Testis (tissue), 2 donors: ENCODE measurements at regions not wholly inside any gene's neighbourhood (a gene's known extent, or its start where the extent isn't known, plus 50 kb on each side); places are given as distances from the start of the nearest gene placed in this dataset.

Experiments used
- DNase-seq: peaks from one replicate; pipeline ENCODE4 v3.0.0-alpha.2; 2019
- H3K27ac ChIP-seq, 2 donors: fragments of 200-600 bp; sonication (generic); one replicate each; pipeline ENCODE4 v1.5.1; 2019
- H3K27me3 ChIP-seq: fragments of 200-600 bp; sonication (generic); one replicate; pipeline ENCODE4 v1.5.1; 2019
- H3K36me3 ChIP-seq: fragments of 200-600 bp; sonication (generic); one replicate; pipeline ENCODE4 v1.5.1; 2017; ENCODE audit warnings: low read depth; ENCODE audit errors: missing control alignments
- H3K4me1 ChIP-seq: fragments of 200-600 bp; sonication (generic); one replicate; pipeline ENCODE4 v1.5.1; 2019
- H3K4me3 ChIP-seq, 2 donors: fragments of 200-600 bp; sonication (generic); one replicate each; pipeline ENCODE4 v1.5.1; 2017 to 2019
- H3K9me3 ChIP-seq: fragments of 200-600 bp; sonication (generic); one replicate; pipeline ENCODE4 v1.5.1; 2017
- POLR2A ChIP-seq: fragments of 450-650 bp; IDR thresholded peaks from one replicate; pipeline ENCODE4 v1.6.1; 2017; ENCODE audit warnings: antibody characterized with exemption, mild to moderate bottlenecking, moderate library complexity
- WGBS, 2 donors: methylation state at CpG; one replicate each; pipeline ENCODE4 v1.1.5; 2018; 5-methylcytosine and 5-hydroxymethylcytosine counted together
- intact Hi-C: fragments of 100-400 bp; cut with DNase I; formaldehyde crosslinking; loops from one replicate; pipeline ENCODE4 v1.15.1; 2023; ENCODE audit warnings: low total_unique reads
- TF ChIP-seq, protein P1 (sequence below), 3 experiments: fragments of 450-650 bp in 2 of 3; fragments of 200-600 bp in 1 of 3; sonication (generic) in 1 of 3; IDR thresholded peaks; one replicate each; pipeline ENCODE4 v1.5.1; 2016 to 2019; ENCODE audit warnings: antibody characterized with exemption in 3 of 3, mild to moderate bottlenecking in 2 of 3, moderate library complexity in 1 of 3

- intact Hi-C loops: no loop called here
- H3K4me1 ChIP-seq: no peaks in the 10 kb centered on the region
- no peaks in the 10 kb centered on the region for H3K9me3 ChIP-seq
- no peak overlapping the region for H3K4me3 ChIP-seq
- TF ChIP-seq, protein P1, sequence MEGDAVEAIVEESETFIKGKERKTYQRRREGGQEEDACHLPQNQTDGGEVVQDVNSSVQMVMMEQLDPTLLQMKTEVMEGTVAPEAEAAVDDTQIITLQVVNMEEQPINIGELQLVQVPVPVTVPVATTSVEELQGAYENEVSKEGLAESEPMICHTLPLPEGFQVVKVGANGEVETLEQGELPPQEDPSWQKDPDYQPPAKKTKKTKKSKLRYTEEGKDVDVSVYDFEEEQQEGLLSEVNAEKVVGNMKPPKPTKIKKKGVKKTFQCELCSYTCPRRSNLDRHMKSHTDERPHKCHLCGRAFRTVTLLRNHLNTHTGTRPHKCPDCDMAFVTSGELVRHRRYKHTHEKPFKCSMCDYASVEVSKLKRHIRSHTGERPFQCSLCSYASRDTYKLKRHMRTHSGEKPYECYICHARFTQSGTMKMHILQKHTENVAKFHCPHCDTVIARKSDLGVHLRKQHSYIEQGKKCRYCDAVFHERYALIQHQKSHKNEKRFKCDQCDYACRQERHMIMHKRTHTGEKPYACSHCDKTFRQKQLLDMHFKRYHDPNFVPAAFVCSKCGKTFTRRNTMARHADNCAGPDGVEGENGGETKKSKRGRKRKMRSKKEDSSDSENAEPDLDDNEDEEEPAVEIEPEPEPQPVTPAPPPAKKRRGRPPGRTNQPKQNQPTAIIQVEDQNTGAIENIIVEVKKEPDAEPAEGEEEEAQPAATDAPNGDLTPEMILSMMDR (IDR thresholded peaks at IDR 0.05): no peak
- no peak for TF ChIP-seq POLR2A
- H3K27me3 ChIP-seq: no peaks in the 10 kb centered on the region
- no peak for DNase-seq
- H3K27ac ChIP-seq: no peak overlapping the region
- no peaks in the 10 kb centered on the region for H3K36me3 ChIP-seq
- 79 to 80% methylated on average over 11 of the region's 11 CpGs for WGBS, 2 donors
These were observed 406.9 kb downstream of the TMEM114 start for GRCh38 chr16:8183176-8184099.

GRCh38 chr16:8182761-8183160 lies 407.6 kb downstream of the TMEM114 start:
- DNase-seq: no peak

DNA sequence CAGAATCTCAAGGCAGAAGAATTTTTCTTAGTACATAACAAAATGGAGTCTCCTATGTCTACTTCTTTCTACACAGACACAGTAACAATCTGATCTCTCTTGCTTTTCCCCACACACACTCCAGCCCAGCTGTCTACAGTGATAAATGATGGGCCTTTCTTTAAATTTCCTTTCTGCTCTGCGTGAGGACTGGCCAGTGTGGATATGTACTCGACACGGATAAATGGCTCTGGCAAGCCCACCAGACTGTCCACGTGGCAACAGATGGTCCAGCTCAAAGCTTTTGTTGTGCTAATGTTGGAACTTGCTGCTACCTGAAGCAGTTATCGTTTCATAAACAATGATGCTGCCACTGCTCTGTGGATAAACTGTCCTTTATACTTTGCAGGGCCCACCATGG lies 410.7 kb downstream of the TMEM114 start:
- no peak for DNase-seq
- Histone ChIP-seq H3K4me3 (no peak overlapping the region), H3K9me3 (no peaks in the 10 kb centered on the region), H3K27me3 (no peaks in the 10 kb centered on the region), H3K4me1 (no peaks in the 10 kb centered on the region), H3K36me3 (no peaks in the 10 kb centered on the region), H3K27ac (no peak overlapping the region)
- no peak for TF ChIP-seq POLR2A
- TF ChIP-seq, protein P1 (IDR thresholded peaks at IDR 0.05): no peak
- whole genome bisulfite sequencing, 2 donors: 34 to 50% methylated on average over 5 of the region's 5 CpGs
- intact Hi-C loops: no loop called here

More at GRCh38 chr16:8182761-8183160, 407.6 kb downstream of the TMEM114 start:
- Histone ChIP-seq H3K9me3 (no peaks in the 10 kb centered on the region), H3K36me3 (no peaks in the 10 kb centered on the region), H3K27ac (no peak overlapping the region), H3K27me3 (no peaks in the 10 kb centered on the region), H3K4me1 (no peaks in the 10 kb centered on the region), H3K4me3 (no peak overlapping the region)
- WGBS, 2 donors: 41 to 56% methylated on average over 7 of the region's 7 CpGs
- intact Hi-C loops: no loop called here
- no peak for TF ChIP-seq POLR2A
- TF ChIP-seq, protein P1 (IDR thresholded peaks at IDR 0.05): no peak

GRCh38 chr16:8178271-8178670 lies 412.0 kb downstream of the TMEM114 start:
- no peak overlapping the region for H3K27ac ChIP-seq
- H3K4me3 ChIP-seq: no peak overlapping the region
- intact Hi-C loops: no loop called here
- H3K4me1 ChIP-seq: no peaks in the 10 kb centered on the region
- WGBS, 2 donors: 85 to 88% methylated on average over 8 of the region's 8 CpGs
- H3K9me3 ChIP-seq: no peaks in the 10 kb centered on the region
- H3K27me3 ChIP-seq: no peaks in the 10 kb centered on the region
- H3K36me3 ChIP-seq: no peaks in the 10 kb centered on the region
- no peak for DNase-seq
- no peak for TF ChIP-seq POLR2A
- TF ChIP-seq, protein P1 (IDR thresholded peaks at IDR 0.05): no peak

DNA sequence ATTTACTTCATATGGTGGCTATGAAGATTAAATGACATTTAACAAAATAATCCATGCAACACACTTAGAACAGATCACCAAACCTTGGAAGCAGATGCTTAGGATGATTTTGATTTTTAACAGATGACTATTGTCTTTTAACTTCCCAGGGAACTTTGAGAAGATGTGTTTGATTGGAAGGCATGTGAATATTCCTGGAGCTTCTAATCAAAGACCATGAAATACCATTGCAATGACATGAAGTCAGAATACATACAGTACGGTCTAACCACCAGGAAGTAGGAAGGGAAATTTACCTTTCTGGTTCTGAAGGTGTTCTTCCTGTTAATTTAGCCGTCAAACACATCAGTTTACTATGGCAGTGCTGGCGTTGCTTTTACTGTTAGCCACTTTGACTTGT lies 414.9 kb downstream of the TMEM114 start:
- DNase-seq: no peak
- Histone ChIP-seq H3K9me3 (no peaks in the 10 kb centered on the region), H3K27me3 (no peaks in the 10 kb centered on the region), H3K36me3 (no peaks in the 10 kb centered on the region), H3K4me1 (no peaks in the 10 kb centered on the region), H3K27ac (no peak overlapping the region), H3K4me3 (no peak overlapping the region)
- 82 to 83% methylated on average over 3 of the region's 3 CpGs for WGBS, 2 donors
- intact Hi-C loops: no loop called here
- TF ChIP-seq POLR2A: no peak
- TF ChIP-seq, protein P1 (IDR thresholded peaks at IDR 0.05): no peak
